Trophoblast cell (in vitro differentiated cells and primary cell): ENCODE measurements at regions not wholly inside any gene's neighbourhood (a gene's known extent, or its start where the extent isn't known, plus 50 kb on each side); places are given as distances from the start of the nearest gene placed in this dataset.

Experiments
- DNase-seq, 2 donors: peaks; one replicate each; pipeline ENCODE4 v3.0.0-alpha.2; 2016
- H2AFZ ChIP-seq: 2 replicates; pipeline ENCODE4 v1.6.1; 2013; ENCODE audit warnings: low read length, moderate library complexity, mild to moderate bottlenecking; ENCODE audit not compliant: insufficient read depth, poor library complexity
- H2AK5ac ChIP-seq: 2 replicates; pipeline ENCODE4 v1.6.1; 2013; ENCODE audit warnings: mild to moderate bottlenecking, low read length
- H2BK120ac ChIP-seq: 2 replicates; pipeline ENCODE4 v1.6.1; 2013; ENCODE audit warnings: low read length, mild to moderate bottlenecking, moderate library complexity; ENCODE audit not compliant: insufficient read depth, poor library complexity
- H2BK12ac ChIP-seq: 2 replicates; pipeline ENCODE4 v1.6.1; 2013; ENCODE audit warnings: mild to moderate bottlenecking, low read length, moderate library complexity
- H2BK5ac ChIP-seq: 2 replicates; pipeline ENCODE4 v1.6.1; 2013; ENCODE audit warnings: low read length, low read depth, moderate library complexity, mild to moderate bottlenecking; ENCODE audit not compliant: poor library complexity
- H3K14ac ChIP-seq: 2 replicates; pipeline ENCODE4 v1.6.1; 2013; ENCODE audit warnings: mild to moderate bottlenecking, low read length
- H3K18ac ChIP-seq: 2 replicates; pipeline ENCODE4 v1.6.1; 2013; ENCODE audit warnings: mild to moderate bottlenecking, low read length
- H3K23ac ChIP-seq: 2 replicates; pipeline ENCODE4 v1.6.1; 2013; ENCODE audit warnings: low read length
- H3K27ac ChIP-seq: 2 replicates; pipeline ENCODE4 v1.5.1; 2013; ENCODE audit warnings: low read depth, mild to moderate bottlenecking, inconsistent platforms, low read length, moderate library complexity
- H3K27me3 ChIP-seq: 2 replicates; pipeline ENCODE4 v1.6.1; 2013; ENCODE audit warnings: inconsistent platforms, mild to moderate bottlenecking, low read length, moderate library complexity; ENCODE audit not compliant: insufficient read depth
- H3K36me3 ChIP-seq, 2 experiments: 1 replicate in 1 of 2; 2 replicates in 1 of 2; pipeline ENCODE4 v1.6.1; 2013; ENCODE audit warnings: low read length in 2 of 2, mild to moderate bottlenecking in 2 of 2, moderate library complexity in 1 of 2; ENCODE audit not compliant: insufficient read depth in 2 of 2, control insufficient read depth in 1 of 2
- H3K4ac ChIP-seq: 2 replicates; pipeline ENCODE4 v1.6.1; 2013; ENCODE audit warnings: low read depth, mild to moderate bottlenecking, low read length, moderate library complexity
- H3K4me1 ChIP-seq, 2 experiments: 1 replicate in 1 of 2; 2 replicates in 1 of 2; pipeline ENCODE4 v1.6.1; 2013; ENCODE audit warnings: low read length in 2 of 2, mild to moderate bottlenecking in 2 of 2, moderate library complexity in 1 of 2; ENCODE audit not compliant: insufficient read depth in 2 of 2, control insufficient read depth in 1 of 2
- H3K4me2 ChIP-seq: 2 replicates; pipeline ENCODE4 v1.6.1; 2013; ENCODE audit warnings: inconsistent platforms, mild to moderate bottlenecking, low read length, moderate library complexity
- H3K4me3 ChIP-seq: 2 replicates; pipeline ENCODE4 v1.5.1; 2013; ENCODE audit warnings: mild to moderate bottlenecking, low read depth, low read length, inconsistent platforms
- H3K79me1 ChIP-seq: one replicate; pipeline ENCODE4 v1.6.1; 2013; ENCODE audit warnings: low read length
- H3K79me2 ChIP-seq: 2 replicates; pipeline ENCODE4 v1.6.1; 2013; ENCODE audit warnings: low read length, mild to moderate bottlenecking; ENCODE audit not compliant: control insufficient read depth, insufficient read depth, poor library complexity
- H3K9ac ChIP-seq: 2 replicates; pipeline ENCODE4 v1.6.1; 2013; ENCODE audit warnings: mild to moderate bottlenecking, low read length
- H3K9me3 ChIP-seq: 2 replicates; pipeline ENCODE4 v1.6.1; 2013; ENCODE audit warnings: low read depth, mild to moderate bottlenecking, control low read depth, inconsistent platforms, low read length; ENCODE audit not compliant: insufficient read depth
- H4K12ac ChIP-seq: 2 replicates; pipeline ENCODE4 v1.6.1; 2013; ENCODE audit warnings: low read depth, mild to moderate bottlenecking, low read length, moderate library complexity
- H4K8ac ChIP-seq: 2 replicates; pipeline ENCODE4 v1.6.1; 2013; ENCODE audit warnings: low read depth, mild to moderate bottlenecking, low read length, moderate library complexity
- H4K91ac ChIP-seq: one replicate; pipeline ENCODE4 v1.6.1; 2013; ENCODE audit warnings: low read depth, mild to moderate bottlenecking, low read length, moderate library complexity
- WGBS: extraction: QIAGEN DNeasy Blood & Tissue Kit; methylation state at CpG from one replicate; pipeline ENCODE4 v1.1.7; 2013; ENCODE audit warnings: missing lambda C conversion rate; ENCODE audit not compliant: insufficient read length, insufficient coverage; ENCODE audit errors: extremely low coverage; 5-methylcytosine and 5-hydroxymethylcytosine counted together

DNA sequence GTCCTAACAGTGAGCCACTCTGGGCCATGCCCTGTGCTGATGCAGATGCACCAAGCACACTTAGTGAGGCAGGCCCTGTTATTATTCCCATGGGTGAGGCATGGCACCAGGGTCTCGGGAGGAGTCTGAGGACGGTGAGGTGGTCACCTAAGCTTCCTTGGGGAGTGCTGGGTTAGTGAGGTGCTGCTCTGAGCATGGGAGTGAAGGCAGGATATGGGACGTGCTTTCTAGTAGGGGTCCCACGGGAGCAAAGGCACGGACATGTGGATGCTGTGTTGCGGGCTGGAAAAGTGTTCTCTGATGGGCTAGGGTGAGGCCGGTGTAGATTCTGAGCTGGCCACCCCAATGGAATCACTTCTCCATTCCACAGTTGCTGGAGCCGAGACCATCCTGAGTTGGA is 77.5 kb upstream of the CSF3R start:
- DNase-seq = no peak
- H2AFZ ChIP-seq = no peak overlapping the region

DNA sequence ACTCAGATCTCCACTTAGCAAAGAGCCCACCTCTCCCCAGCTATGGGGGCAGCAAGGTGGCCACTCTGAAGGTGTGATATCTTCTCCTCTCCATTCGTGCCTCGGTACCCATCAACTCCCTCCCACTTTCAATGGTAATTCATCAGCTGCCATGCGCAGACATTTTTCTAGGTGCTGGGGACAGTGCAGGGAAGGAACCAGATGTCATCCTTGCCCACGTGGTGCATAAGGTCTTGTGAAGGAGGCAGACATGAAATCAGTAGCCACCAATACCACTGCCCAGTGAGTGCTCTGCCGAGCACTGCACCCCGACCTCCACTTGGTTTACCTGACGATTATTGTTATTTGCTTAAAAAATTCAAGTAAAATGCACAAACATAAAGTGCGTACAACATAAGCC is 76.3 kb upstream of the CSF3R start:
- H3K18ac ChIP-seq = no peak overlapping the region
- WGBS = no CpG with 5 or more reads among the region's 8 CpGs

More for the DNA sequence above, 77.5 kb upstream of the CSF3R start:
- no CpG with 5 or more reads among the region's 8 CpGs for WGBS
- H3K4me3 ChIP-seq = no peak overlapping the region
- no peaks in the 10 kb centered on the region for H3K79me2 ChIP-seq
- H2AK5ac ChIP-seq = no peak overlapping the region
- no peak overlapping the region for H4K12ac ChIP-seq
- H3K18ac ChIP-seq = no peak overlapping the region
- H3K14ac ChIP-seq = no peak overlapping the region
- no peak overlapping the region for H4K91ac ChIP-seq
- H3K27ac ChIP-seq = no peak overlapping the region
- H3K23ac ChIP-seq = no peak overlapping the region
- no peak overlapping the region for H4K8ac ChIP-seq
- no peak overlapping the region for H2BK120ac ChIP-seq
- no peaks in the 10 kb centered on the region for H3K79me1 ChIP-seq
- H2BK5ac ChIP-seq = no peak overlapping the region
- no peaks in the 10 kb centered on the region for H3K36me3 ChIP-seq
- H3K4me2 ChIP-seq = no peak overlapping the region
- no peak overlapping the region for H3K9ac ChIP-seq
- H3K27me3 ChIP-seq = no peaks in the 10 kb centered on the region
- H3K4me1 ChIP-seq = no peaks in the 10 kb centered on the region
- no peak overlapping the region for H2BK12ac ChIP-seq
- no peak overlapping the region for H3K4ac ChIP-seq
- no peaks in the 10 kb centered on the region for H3K9me3 ChIP-seq

DNA sequence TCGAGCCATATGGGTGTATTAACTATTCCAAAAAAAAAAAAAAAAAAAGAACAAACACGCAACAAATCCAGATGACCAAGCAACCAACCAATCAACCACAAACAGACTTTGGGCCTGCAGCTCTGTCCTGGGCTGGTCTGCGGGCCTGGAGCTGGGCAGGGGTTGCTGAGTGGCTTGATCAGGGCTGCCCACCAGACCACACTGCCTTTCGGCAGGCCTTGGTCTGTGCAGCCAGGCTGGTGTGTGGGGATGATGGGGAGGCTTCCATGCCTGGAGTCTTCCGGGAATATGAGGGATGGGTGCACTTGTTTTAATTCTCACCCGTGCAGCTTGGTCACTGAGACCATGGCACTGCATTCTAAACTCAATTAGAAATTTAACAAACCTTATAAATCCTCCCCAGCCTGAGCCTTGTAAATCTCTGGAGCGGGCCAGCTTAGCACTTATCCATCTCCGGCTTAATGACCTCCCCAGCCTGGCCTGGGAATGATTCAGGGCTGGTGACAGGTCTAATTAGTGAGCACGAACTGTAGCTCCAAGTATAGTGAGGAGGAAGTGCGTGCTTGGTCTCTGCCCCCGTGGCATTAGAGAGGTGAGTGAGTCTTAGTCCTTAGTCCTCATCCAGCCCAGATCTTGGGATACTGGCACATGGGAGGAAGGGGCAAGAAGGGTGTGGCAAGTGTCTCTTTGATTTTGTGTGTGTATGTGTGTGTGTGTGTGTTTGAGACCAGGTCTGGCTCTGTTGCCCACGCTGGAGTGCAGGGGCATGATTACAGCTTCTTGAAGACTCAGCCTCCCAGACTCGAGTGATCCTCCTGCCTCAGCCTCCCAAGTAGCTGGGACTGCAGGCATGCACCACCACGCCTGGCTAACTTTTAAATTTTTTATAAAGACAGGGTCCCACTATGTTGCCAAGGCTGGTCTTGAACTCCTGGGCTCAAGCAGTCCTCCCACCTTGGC is 74.6 kb upstream of the CSF3R start:
- Histone ChIP-seq H2BK12ac (no peak overlapping the region), H3K9me3 (no peaks in the 10 kb centered on the region), H3K27ac (no peak overlapping the region), H4K8ac (no peak overlapping the region), H4K91ac (no peak overlapping the region), H3K4me1 (no peaks in the 10 kb centered on the region), H3K23ac (no peak overlapping the region), H4K12ac (no peak overlapping the region), H3K36me3 (no peaks in the 10 kb centered on the region), H2BK120ac (no peak overlapping the region), H2BK5ac (no peak overlapping the region), H3K9ac (no peak overlapping the region), H3K4me3 (no peak overlapping the region), H2AK5ac (no peak overlapping the region), H3K27me3 (no peaks in the 10 kb centered on the region), H2AFZ (no peak overlapping the region), H3K79me1 (no peaks in the 10 kb centered on the region), H3K4ac (no peak overlapping the region), H3K14ac (no peak overlapping the region), H3K18ac (no peak overlapping the region), H3K4me2 (no peak overlapping the region), H3K79me2 (no peaks in the 10 kb centered on the region)
- no CpG with 5 or more reads among the region's 14 CpGs for WGBS
- no peak for DNase-seq

More for the DNA sequence above, 76.3 kb upstream of the CSF3R start:
- H3K27me3 ChIP-seq = no peaks in the 10 kb centered on the region
- no peak overlapping the region for H3K4ac ChIP-seq
- no peak overlapping the region for H3K14ac ChIP-seq
- H4K12ac ChIP-seq = no peak overlapping the region
- no peak overlapping the region for H2BK120ac ChIP-seq
- no peaks in the 10 kb centered on the region for H3K9me3 ChIP-seq
- no peak overlapping the region for H2AK5ac ChIP-seq
- no peaks in the 10 kb centered on the region for H3K4me1 ChIP-seq
- H3K79me1 ChIP-seq = no peaks in the 10 kb centered on the region
- H2BK5ac ChIP-seq = no peak overlapping the region
- no peak overlapping the region for H2AFZ ChIP-seq
- no peak overlapping the region for H3K4me3 ChIP-seq
- no peaks in the 10 kb centered on the region for H3K79me2 ChIP-seq
- H3K4me2 ChIP-seq = no peak overlapping the region
- no peak overlapping the region for H3K23ac ChIP-seq
- H2BK12ac ChIP-seq = no peak overlapping the region
- no peak overlapping the region for H3K27ac ChIP-seq
- H4K91ac ChIP-seq = no peak overlapping the region
- no peak for DNase-seq
- no peaks in the 10 kb centered on the region for H3K36me3 ChIP-seq
- no peak overlapping the region for H4K8ac ChIP-seq
- H3K9ac ChIP-seq = no peak overlapping the region

DNA sequence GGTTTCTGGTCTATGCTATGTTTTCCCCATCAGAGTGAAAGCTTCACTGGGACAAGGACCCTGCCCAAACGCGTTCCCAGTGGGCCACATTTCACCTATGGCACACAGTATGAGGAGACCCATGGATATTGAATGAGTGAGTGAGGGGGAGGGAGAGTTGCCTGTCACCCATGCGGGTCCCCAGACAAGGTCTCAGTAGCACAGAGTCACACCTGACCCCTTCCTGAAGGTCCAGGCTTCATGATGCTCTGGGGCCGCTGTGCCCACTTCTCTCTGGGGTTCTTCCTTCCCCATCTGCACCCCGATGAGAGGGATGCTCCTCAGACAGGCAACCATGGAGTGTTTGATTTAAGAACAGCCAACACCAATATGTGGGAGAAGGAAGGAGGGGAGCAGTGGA is 72.3 kb upstream of the CSF3R start:
- WGBS = no CpG with 5 or more reads among the region's 5 CpGs

More for the DNA sequence above, 72.3 kb upstream of the CSF3R start:
- no peaks in the 10 kb centered on the region for H3K79me1 ChIP-seq
- no peaks in the 10 kb centered on the region for H3K36me3 ChIP-seq
- H2BK12ac ChIP-seq = no peak overlapping the region
- H2BK120ac ChIP-seq = no peak overlapping the region
- no peak overlapping the region for H2BK5ac ChIP-seq
- H3K79me2 ChIP-seq = no peaks in the 10 kb centered on the region
- no peak overlapping the region for H4K12ac ChIP-seq
- no peaks in the 10 kb centered on the region for H3K9me3 ChIP-seq
- no peaks in the 10 kb centered on the region for H3K4me1 ChIP-seq
- DNase-seq = no peak
- H3K9ac ChIP-seq = no peak overlapping the region
- H3K4ac ChIP-seq = no peak overlapping the region
- H3K23ac ChIP-seq = no peak overlapping the region
- H4K91ac ChIP-seq = no peak overlapping the region
- H4K8ac ChIP-seq = no peak overlapping the region
- no peak overlapping the region for H3K4me2 ChIP-seq
- no peak overlapping the region for H3K4me3 ChIP-seq
- H2AFZ ChIP-seq = no peak overlapping the region
- H3K27me3 ChIP-seq = no peaks in the 10 kb centered on the region
- no peak overlapping the region for H3K18ac ChIP-seq
- no peak overlapping the region for H3K14ac ChIP-seq
- H3K27ac ChIP-seq = no peak overlapping the region
- H2AK5ac ChIP-seq = no peak overlapping the region
